Activated CD4-positive, alpha-beta T cell treated with anti-CD3 and anti-CD28 coated beads for 36 hours (primary cell): ENCODE measurements at regions not wholly inside any gene's neighbourhood (a gene's known extent, or its start where the extent isn't known, plus 50 kb on each side); places are given as distances from the start of the nearest gene placed in this dataset.

Experiments
- ATAC-seq: fragments of 200-7000 bp; cut with Tn5 transposase; one replicate; pipeline ENCODE4 v1.10.0; 2021; ENCODE audit warnings: mild to moderate bottlenecking, moderate library complexity
- CTCF ChIA-PET: fragments of 350-600 bp; sonication (Branson Sonifier 250); formaldehyde crosslinking; loops from one replicate; lab custom pipeline; 2021; ENCODE audit warnings: antibody characterized with exemption; lab: Charles Lee
- POLR2A ChIA-PET: fragments of 350-600 bp; sonication (Branson Sonifier 250); formaldehyde crosslinking; loops from one replicate; lab custom pipeline; 2021; ENCODE audit warnings: antibody characterized with exemption, inconsistent platforms; lab: Charles Lee
- DNase-seq: peaks from one replicate; pipeline ENCODE4 v3.0.0-alpha.2; 2020
- H3K27ac Mint-ChIP-seq: one replicate; pipeline ENCODE4 v1.8.0; 2021; ENCODE audit warnings: mixed read lengths
- H3K27me3 Mint-ChIP-seq: one replicate; pipeline ENCODE4 v1.8.0; 2021; ENCODE audit warnings: mixed read lengths
- H3K36me3 Mint-ChIP-seq: one replicate; pipeline ENCODE4 v1.8.0; 2021; ENCODE audit warnings: low read depth, mixed read lengths
- H3K4me1 Mint-ChIP-seq: one replicate; pipeline ENCODE4 v1.8.0; 2021; ENCODE audit warnings: mixed read lengths
- H3K4me3 Mint-ChIP-seq: one replicate; pipeline ENCODE4 v1.8.0; 2021; ENCODE audit warnings: mild to moderate bottlenecking, moderate library complexity, mixed read lengths
- H3K9me3 Mint-ChIP-seq: one replicate; pipeline ENCODE4 v1.8.0; 2021; ENCODE audit warnings: low read depth, mixed read lengths
- intact Hi-C, 2 experiments: fragments of 100-400 bp; cut with DNase I in 1 of 2; cut with micrococcal nuclease in 1 of 2; formaldehyde crosslinking; loops; one replicate each; pipeline versions ENCODE4 v1.14.2 to v1.15.1; 2022 to 2024; cut with DNase I, micrococcal nuclease

DNA sequence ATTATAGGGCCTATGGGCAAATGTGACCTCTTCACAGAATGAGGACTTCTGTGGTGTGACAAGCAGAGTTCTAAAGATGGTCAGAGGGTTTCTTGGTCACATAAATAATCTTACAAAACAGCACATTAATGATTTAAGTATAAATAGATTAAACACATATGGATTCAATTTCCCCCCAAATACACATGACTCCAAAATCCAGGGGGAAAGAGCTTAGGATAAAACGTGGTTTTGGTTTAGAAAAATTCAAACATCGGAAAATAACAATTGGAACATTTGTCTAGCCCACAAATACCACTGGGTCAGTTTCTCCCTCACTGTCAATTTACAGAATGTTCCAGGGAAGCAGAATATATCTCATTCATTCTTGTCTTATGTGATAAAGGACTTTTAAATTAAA, 283.1 kb downstream of the COG6 start:
- peaks cover 21% of the 10 kb centered on the region for H3K4me1 Mint-ChIP-seq
- POLR2A ChIA-PET, result no interaction called here
- CTCF ChIA-PET, result interaction anchor here (0.6 to 2.8 kb wide), 6 partner anchors 46 to 585 kb away, joined by 3 to 9 read pairs (median 4); no protein-coding TSS in a partner anchor
- H3K27ac Mint-ChIP-seq, result no peak overlapping the region
- intact Hi-C loops, result no loop called here
- H3K4me3 Mint-ChIP-seq, result no peak overlapping the region
- ATAC-seq (no peak), DNase-seq (no peak)
- H3K9me3 Mint-ChIP-seq, result no peaks in the 10 kb centered on the region
- no peaks in the 10 kb centered on the region for H3K36me3 Mint-ChIP-seq
- no peaks in the 10 kb centered on the region for H3K27me3 Mint-ChIP-seq

DNA sequence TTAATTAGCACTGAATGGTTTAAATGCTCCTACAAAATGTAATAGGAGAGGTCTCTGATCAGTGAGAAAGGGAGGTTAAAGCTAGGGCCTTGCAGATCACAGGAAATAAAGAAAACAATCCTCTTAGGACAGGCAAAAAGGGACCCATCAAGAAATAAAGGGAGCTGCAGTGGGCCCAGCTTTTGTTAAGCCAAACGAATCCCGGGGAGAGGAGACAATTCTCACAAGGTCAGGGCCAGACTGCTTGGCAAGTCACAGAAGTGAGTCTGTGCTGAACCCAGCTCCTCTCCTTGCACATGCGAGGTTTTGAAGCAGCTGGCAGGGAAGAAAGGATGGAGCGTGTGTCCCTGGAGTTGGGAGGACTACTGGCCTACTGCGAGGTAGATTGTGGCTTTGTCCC, 285.8 kb downstream of the COG6 start:
- ChIA-PET POLR2A (interaction anchor here (0.7 kb wide), 1 partner anchor 10 kb away, joined by 3 read pairs; no protein-coding TSS in a partner anchor), CTCF (interaction anchor here (0.8 to 2.0 kb wide), 7 partner anchors 10 to 329 kb away, joined by 3 to 8 read pairs (median 4); partner anchors contain the start of gene COG6)
- H3K9me3 Mint-ChIP-seq, result no peaks in the 10 kb centered on the region
- no peaks in the 10 kb centered on the region for H3K27me3 Mint-ChIP-seq
- H3K27ac Mint-ChIP-seq, result no peak overlapping the region
- H3K4me1 Mint-ChIP-seq, result peaks cover 17% of the 10 kb centered on the region
- DNase-seq (no peak), ATAC-seq (no peak)
- intact Hi-C loops, result loop anchor here (5.0 to 10.0 kb wide), 2 partner anchors 164 to 256 kb away; no protein-coding TSS in a partner anchor
- no peak overlapping the region for H3K4me3 Mint-ChIP-seq
- no peaks in the 10 kb centered on the region for H3K36me3 Mint-ChIP-seq

DNA sequence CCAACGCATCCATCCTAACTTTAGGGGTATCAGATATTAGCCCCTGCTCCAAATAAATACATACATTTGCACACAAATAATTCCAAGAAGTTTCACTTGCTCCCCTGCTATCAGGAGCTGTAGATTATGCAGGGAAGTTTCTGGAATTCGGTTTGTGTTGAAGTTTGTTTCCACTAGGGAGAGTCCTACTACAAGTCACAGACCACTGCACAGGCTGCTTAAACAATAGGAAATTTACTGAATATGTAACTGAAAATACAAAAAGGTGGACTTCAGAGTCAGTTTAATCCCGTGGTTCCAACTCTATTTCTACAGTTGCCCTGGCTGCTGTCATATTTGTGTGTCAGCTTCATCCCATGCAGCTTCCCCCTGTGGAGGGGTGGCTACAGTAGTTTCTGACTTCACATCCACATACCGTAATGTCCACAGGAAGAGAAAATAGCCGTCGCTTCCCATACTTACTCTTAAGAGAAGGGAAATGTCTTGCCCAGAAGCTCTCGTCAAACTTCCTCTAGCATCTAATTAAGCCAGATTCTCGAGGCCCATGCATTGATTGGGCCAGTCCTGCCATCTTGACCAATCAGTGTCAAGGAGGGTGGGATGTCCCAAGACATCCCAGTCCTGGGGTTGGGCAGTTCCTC, 286.6 kb downstream of the COG6 start:
- Mint-ChIP-seq H3K4me1 (peaks cover 13% of the 10 kb centered on the region), H3K27ac (no peak overlapping the region), H3K36me3 (no peaks in the 10 kb centered on the region), H3K4me3 (no peak overlapping the region), H3K27me3 (no peaks in the 10 kb centered on the region), H3K9me3 (no peaks in the 10 kb centered on the region)
- intact Hi-C loops, result loop anchor here (2.0 to 10.0 kb wide), 5 partner anchors 165 to 741 kb away; no protein-coding TSS in a partner anchor
- ATAC-seq (no peak), DNase-seq (no peak)
- ChIA-PET POLR2A (interaction anchor here (0.6 kb wide), 1 partner anchor 517 kb away, joined by 4 read pairs; no protein-coding TSS in a partner anchor), CTCF (interaction anchor here (0.6 to 2.8 kb wide), 37 partner anchors 9 to 824 kb away, joined by 3 to 15 read pairs (median 4); no protein-coding TSS in a partner anchor)

DNA sequence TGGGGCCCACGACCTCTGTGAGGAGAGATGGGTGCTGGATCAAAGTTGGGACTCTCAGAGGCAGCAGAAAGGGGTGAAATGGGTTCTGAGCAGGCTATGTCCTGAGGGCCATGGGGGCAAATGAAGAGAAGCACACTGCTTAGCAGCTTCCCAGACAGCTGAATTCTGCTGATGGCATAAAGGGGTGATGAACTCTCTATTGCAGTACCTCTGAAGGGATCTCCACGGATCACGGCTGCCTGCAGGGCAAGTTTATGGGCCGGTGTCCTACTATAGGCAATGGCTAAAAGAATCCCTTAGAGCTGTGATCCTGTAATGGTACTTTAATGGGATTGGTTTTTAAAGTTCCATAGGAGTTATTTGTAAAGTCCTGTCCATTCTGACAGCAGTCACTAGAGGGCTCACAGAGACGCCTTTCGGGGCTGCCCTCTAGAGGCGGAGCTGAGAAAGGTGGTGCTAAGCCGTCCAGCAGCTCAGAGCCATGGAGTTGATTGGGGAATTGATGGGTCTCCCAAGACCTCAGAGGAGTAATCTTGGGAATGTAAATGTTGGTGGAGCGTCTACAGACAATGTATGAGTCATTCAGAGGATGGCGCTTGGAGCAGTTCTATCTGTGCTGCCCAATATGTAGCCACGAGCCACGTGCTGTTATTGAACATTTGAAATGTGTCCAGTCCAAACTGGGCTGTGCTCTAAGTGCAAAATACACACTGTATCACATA, 287.3 kb downstream of the COG6 start:
- intact Hi-C loops, result loop anchor here (2.0 to 10.0 kb wide), 5 partner anchors 165 to 740 kb away; no protein-coding TSS in a partner anchor
- Mint-ChIP-seq H3K4me1 (peaks cover 10% of the 10 kb centered on the region), H3K27ac (no peak overlapping the region), H3K9me3 (no peaks in the 10 kb centered on the region), H3K4me3 (no peak overlapping the region), H3K27me3 (no peaks in the 10 kb centered on the region), H3K36me3 (no peaks in the 10 kb centered on the region)
- ChIA-PET CTCF (interaction anchor here (0.6 to 2.8 kb wide), 43 partner anchors 9 to 823 kb away, joined by 3 to 15 read pairs (median 4); no protein-coding TSS in a partner anchor), POLR2A (interaction anchor here (0.6 kb wide), 1 partner anchor 516 kb away, joined by 4 read pairs; no protein-coding TSS in a partner anchor)
- DNase-seq (peak; percentile 85), ATAC-seq (peak; percentile 98)

DNA sequence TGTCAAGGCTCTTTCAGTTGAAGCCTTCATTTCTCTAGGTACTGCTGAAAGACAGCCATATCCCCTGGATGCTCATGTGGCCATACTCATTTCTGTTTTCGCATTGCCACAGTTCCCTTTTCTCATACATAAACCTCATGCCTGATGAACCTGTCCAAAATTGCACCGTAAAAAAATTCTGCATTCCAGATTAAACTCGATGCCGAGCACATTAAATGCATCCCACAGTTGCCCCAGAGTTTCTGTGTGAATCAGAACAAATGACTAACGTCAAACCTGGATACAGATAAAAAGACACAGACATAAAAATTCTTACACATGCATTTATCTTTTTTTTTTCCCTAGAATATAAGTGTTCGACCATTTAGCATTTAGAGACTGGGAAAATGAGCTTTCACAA, 288.2 kb downstream of the COG6 start:
- Mint-ChIP-seq H3K27ac (no peak overlapping the region), H3K4me3 (no peak overlapping the region), H3K4me1 (peaks cover 15% of the 10 kb centered on the region), H3K9me3 (no peaks in the 10 kb centered on the region), H3K27me3 (no peaks in the 10 kb centered on the region), H3K36me3 (no peaks in the 10 kb centered on the region)
- intact Hi-C loops, result loop anchor here (2.0 to 10.0 kb wide), 5 partner anchors 166 to 739 kb away; no protein-coding TSS in a partner anchor
- ChIA-PET CTCF (interaction anchor here (0.6 to 2.8 kb wide), 12 partner anchors 14 to 739 kb away, joined by 3 to 15 read pairs (median 4); no protein-coding TSS in a partner anchor), POLR2A (no interaction called here)
- no peak for DNase-seq
- no peak for ATAC-seq

DNA sequence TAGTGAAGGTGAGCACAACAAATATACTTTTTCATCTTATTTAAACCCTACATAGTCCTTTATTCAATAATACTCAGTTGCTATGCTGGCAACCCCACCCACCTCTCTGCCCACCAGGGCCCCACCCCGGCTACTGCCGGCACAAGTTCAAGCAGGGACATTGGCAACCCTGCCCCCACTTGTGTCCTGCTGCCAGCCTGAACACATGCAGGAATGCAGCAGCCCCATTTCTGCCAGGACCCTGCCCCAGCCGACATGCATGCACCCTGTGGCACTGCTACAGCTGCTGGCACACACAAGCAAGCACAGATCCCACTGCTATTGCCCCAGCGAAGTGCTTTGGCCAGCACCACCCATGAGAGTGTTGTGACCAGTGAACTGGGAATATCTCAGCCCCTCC, 289.8 kb downstream of the COG6 start:
- CTCF ChIA-PET, result no interaction called here

DNA sequence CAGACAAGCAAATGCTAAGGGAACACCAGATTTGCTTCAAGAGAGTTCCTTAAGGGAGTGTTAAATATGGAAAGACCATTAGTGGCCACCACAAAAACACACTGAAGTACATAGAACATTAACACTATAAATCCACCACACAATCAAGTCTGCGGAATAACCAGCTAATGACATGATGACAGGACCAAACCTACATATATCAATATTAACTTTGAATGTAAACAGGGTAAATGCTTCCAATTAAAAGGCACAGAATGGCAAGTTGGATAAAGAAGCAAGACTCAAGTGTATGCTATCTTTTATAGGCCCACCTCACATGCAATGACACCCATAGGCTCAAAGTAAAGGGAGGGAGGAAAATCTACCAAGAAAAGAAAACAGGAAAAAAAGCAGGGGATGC, 291.3 kb downstream of the COG6 start:
- intact Hi-C loops, result loop anchor here in 1 of 2 experiments (10.0 kb wide), 1 partner anchor 262 kb away; no protein-coding TSS in a partner anchor
- ChIA-PET CTCF (interaction anchor here (1.1 to 1.3 kb wide), 2 partner anchors 9 to 79 kb away, joined by 3 to 5 read pairs; no protein-coding TSS in a partner anchor), POLR2A (no interaction called here)
- peaks cover 21% of the 10 kb centered on the region for H3K4me1 Mint-ChIP-seq
- no peaks in the 10 kb centered on the region for H3K36me3 Mint-ChIP-seq
- DNase-seq, result no peak
- no peak overlapping the region for H3K27ac Mint-ChIP-seq
- ATAC-seq, result no peak
- H3K9me3 Mint-ChIP-seq, result no peaks in the 10 kb centered on the region
- H3K27me3 Mint-ChIP-seq, result no peaks in the 10 kb centered on the region
- no peak overlapping the region for H3K4me3 Mint-ChIP-seq

More for the DNA sequence above, 289.8 kb downstream of the COG6 start:
- H3K36me3 Mint-ChIP-seq, result no peaks in the 10 kb centered on the region
- peaks cover 16% of the 10 kb centered on the region for H3K4me1 Mint-ChIP-seq
- POLR2A ChIA-PET, result no interaction called here
- H3K4me3 Mint-ChIP-seq, result no peak overlapping the region
- no peak for ATAC-seq
- H3K27me3 Mint-ChIP-seq, result no peaks in the 10 kb centered on the region
- no peaks in the 10 kb centered on the region for H3K9me3 Mint-ChIP-seq
- intact Hi-C loops, result loop anchor here in 1 of 2 experiments (10.0 kb wide), 1 partner anchor 260 kb away; no protein-coding TSS in a partner anchor
- H3K27ac Mint-ChIP-seq, result no peak overlapping the region
- no peak for DNase-seq

DNA sequence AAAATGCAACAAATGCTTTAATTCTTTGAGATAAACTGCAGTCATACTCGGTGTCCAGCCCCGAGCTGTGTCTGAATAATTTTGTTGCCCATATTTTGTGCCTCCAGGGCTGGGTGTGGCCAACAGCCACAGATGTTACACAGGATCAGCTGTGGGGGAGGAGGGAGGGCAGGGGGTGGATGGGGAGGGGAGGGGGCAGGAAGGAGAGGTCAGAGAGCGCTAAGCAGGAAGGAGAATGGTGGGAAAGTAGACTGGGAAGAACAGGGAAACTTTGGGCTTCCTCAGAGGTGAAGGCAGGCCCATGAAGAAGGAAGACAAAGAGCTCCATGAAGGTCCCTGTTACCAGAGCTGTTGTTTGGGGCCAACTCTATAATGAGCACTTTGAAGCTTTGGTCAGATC, 295.8 kb downstream of the COG6 start:
- no peaks in the 10 kb centered on the region for H3K27me3 Mint-ChIP-seq
- H3K27ac Mint-ChIP-seq, result no peak overlapping the region
- intact Hi-C loops, result loop anchor here in 1 of 2 experiments (5.0 kb wide), 1 partner anchor 826 kb away; no protein-coding TSS in a partner anchor
- DNase-seq (no peak), ATAC-seq (no peak)
- H3K4me1 Mint-ChIP-seq, result peaks cover 37% of the 10 kb centered on the region
- no peaks in the 10 kb centered on the region for H3K36me3 Mint-ChIP-seq
- no peak overlapping the region for H3K4me3 Mint-ChIP-seq
- ChIA-PET CTCF (interaction anchor here (1.1 to 1.5 kb wide), 2 partner anchors 9 to 11 kb away, joined by 3 to 4 read pairs; no protein-coding TSS in a partner anchor), POLR2A (interaction anchor here (0.6 kb wide), 1 partner anchor 10 kb away, joined by 3 read pairs; no protein-coding TSS in a partner anchor)
- no peaks in the 10 kb centered on the region for H3K9me3 Mint-ChIP-seq

DNA sequence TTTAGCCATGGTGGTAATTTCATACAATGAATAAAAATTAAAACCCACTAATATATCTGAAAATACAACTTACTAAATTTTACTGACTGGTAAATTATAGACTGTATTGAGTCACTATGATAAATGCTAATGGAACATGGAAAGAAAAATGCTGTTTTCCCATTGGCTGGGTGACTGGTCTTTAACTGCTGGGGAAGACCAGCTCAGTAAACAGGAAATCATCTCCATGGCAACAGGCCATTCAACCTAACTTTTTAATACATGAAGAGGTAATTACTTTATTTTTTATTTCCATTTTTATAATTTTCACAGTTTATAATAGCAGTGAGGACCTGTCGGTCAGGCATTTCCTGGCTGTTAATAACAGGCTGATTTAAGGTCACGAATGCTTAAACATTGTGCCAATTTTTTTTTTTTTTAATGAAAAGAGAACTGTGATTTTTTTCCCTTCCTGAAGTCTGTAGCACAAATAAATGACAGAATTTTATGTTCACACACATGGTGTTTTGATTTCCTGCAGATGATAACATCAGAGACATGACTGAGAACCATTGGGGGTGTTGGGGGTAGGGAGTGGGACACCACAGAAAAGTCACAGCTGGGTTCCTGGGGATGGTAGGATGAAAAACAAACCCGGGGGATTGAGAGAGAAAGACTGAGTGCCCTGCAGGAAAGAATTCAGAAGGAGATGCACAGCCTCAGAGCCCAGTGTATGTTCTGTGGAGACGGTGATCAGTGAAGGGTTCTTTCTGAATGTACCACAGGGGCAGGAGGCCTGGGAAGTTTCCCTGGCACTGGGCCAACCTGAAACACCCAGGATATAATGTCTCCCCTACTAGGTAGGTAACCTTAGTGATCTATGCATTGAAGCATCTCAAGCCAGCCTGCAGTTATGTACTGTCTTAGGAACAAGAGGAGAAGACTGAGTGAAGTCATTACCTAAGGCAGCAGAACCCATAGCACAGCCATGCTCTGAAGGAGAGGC, 297.1 kb downstream of the COG6 start:
- DNase-seq, result peak; percentile 15
- POLR2A ChIA-PET, result interaction anchor here (0.6 kb wide), 1 partner anchor 149 kb away, joined by 5 read pairs; no protein-coding TSS in a partner anchor
- CTCF ChIA-PET, result interaction anchor here (0.6 to 2.2 kb wide), 4 partner anchors 9 to 225 kb away, joined by 3 to 8 read pairs (median 3); no protein-coding TSS in a partner anchor

DNA sequence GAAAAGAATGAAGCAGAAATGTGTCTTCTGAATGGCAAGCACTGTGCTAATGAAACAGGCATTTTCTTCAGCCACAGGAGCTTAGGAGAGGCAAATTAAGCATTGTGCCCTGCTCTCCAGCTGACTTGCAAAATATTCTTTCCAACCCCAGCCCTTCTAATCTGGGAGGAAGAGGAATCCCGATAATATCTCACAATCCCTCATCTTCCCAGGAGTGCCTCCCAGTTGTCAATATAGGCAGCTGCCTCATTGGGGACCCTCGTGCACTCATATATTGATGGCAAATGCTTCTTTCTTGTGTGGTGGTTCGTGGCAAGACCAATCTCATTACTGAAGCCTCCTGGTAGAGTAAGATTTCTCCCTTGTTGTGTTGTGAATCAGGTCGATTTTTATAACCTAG, 299.0 kb downstream of the COG6 start:
- intact Hi-C loops, result loop anchor here in 1 of 2 experiments (5.0 kb wide), 1 partner anchor 823 kb away; no protein-coding TSS in a partner anchor
- Mint-ChIP-seq H3K27me3 (no peaks in the 10 kb centered on the region), H3K4me1 (peaks cover 55% of the 10 kb centered on the region), H3K27ac (no peak overlapping the region), H3K4me3 (no peak overlapping the region), H3K36me3 (no peaks in the 10 kb centered on the region), H3K9me3 (no peaks in the 10 kb centered on the region)
- POLR2A ChIA-PET, result no interaction called here
- no peak for DNase-seq
- no peak for ATAC-seq
- CTCF ChIA-PET, result interaction anchor here (0.6 to 2.3 kb wide), 4 partner anchors 8 to 317 kb away, joined by 3 to 8 read pairs (median 4); no protein-coding TSS in a partner anchor

More for the DNA sequence above, 297.1 kb downstream of the COG6 start:
- Mint-ChIP-seq H3K27ac (no peak overlapping the region), H3K9me3 (no peaks in the 10 kb centered on the region), H3K4me1 (peaks cover 49% of the 10 kb centered on the region), H3K4me3 (no peak overlapping the region), H3K27me3 (no peaks in the 10 kb centered on the region), H3K36me3 (no peaks in the 10 kb centered on the region)
- intact Hi-C loops, result loop anchor here in 1 of 2 experiments (5.0 kb wide), 1 partner anchor 825 kb away; no protein-coding TSS in a partner anchor
- ATAC-seq, result no peak
